ENCODE measurements at regions not wholly inside any gene's neighbourhood (a gene's known extent, or its start where the extent isn't known, plus 50 kb on each side); places are given as distances from the start of the nearest gene placed in this dataset.

- DNase-seq (ENCODE audit: low read depth) = no peak
Measured at GRCh38 chr5:159385536-159385935, 55.2 kb upstream of the IL12B start.

- DNase-seq (ENCODE audit: low read depth) = no peak
Measured at GRCh38 chr5:159386028-159386711, 55.9 kb upstream of the IL12B start.

- no peak for DNase-seq (ENCODE audit: low read depth)
Measured at GRCh38 chr5:159392871-159393270, 62.6 kb upstream of the IL12B start.

DNA sequence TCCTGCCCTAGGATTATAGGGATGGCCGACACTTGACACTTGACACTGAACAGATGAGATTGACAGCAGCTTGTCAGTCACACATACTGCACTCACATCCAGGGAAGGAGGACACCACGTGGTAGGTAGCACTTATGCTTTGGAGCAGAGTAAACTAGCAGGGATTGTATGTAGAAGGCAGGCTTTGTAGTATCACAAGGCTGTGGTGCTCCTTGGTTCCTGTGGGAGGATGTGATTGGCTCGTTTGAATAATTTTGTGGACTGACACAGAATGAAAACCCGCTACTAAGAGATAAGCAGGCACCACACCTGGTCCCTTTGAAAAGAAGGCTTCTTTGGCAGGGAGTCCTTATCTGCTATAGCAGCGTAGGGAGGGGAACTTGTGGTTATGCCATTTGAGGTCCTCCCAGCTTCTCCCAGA lies 63.6 kb upstream of the IL12B start:
- no peak for DNase-seq (ENCODE audit: low read depth)

GRCh38 chr5:159395202-159395601 lies 64.9 kb upstream of the IL12B start:
- DNase-seq (ENCODE audit: low read depth) = no peak

DNA sequence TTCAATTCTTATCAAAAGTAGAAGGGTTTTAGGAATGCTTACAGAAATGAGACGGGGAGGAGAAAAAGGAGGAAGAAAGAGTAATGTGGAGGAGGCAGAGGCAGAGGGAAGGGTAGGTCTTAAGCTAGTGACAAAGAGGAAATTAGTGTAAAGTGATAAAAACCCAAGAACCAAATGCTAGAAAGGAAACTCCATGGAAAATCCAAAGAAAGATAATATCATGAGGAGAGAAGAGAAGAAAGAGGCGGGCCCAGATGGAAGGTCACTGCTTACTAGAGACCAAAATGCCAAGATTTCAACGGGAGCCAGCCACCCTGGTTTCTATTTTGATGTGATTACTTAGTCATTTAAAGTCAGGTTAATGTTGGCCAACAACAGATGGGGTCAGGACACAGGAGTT lies 68.6 kb upstream of the IL12B start:
- no peak for DNase-seq (ENCODE audit: low read depth)

DNA sequence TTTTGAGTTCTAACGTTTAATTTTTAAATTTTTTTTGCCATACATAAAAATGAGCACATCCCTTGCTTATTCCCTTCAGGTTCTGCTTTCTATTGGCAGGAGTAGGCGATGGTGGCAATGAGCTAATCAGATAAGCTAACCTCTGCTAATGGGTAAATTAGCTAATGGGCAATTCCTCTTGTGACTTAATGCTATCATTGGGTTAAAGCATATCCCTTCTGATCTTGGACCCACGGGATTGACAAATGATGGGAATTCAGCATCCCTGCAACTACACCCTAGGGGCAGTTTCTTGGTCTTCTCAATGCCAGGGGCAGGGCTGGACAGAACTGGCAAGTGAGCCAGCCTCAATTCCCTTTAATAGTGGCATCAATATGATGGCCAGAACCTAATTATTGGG lies 70.2 kb upstream of the IL12B start:
- no peak for DNase-seq (ENCODE audit: low read depth)

GRCh38 chr5:159402311-159402710 lies 72.0 kb upstream of the IL12B start:
- peak; percentile 5 for DNase-seq (ENCODE audit: low read depth)

- DNase-seq (ENCODE audit: low read depth) = no peak
Measured at GRCh38 chr5:159402856-159403255, 72.6 kb upstream of the IL12B start.

GRCh38 chr5:159403906-159404681 lies 73.8 kb upstream of the IL12B start:
- peak; percentile 1 for DNase-seq (ENCODE audit: low read depth)

DNA sequence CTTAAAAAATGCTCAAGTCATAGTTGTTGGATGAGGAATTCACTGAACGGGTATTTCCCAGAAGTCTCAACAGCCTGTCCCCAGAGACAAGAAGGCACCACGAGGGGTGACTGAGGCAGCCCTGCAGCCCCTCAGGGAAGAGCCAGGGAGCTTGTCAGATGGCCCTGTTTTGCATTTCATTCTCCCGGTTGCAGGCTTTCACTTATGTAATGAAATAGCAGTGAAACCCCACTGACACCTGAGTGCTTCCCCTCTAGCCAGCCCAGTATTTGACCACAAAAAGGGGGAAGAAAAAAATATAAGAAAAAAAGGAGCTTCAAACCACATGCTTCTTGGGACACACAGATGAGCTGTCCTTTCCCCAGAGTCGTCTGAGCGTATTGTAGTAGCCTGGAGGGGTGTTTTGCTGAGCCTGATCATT lies 75.3 kb upstream of the IL12B start:
- DNase-seq (ENCODE audit: low read depth) = no peak

- DNase-seq (ENCODE audit: low read depth) = no peak
Measured at GRCh38 chr5:159406571-159406970, 76.3 kb upstream of the IL12B start.

GRCh38 chr5:159409801-159410200 lies 79.5 kb upstream of the IL12B start:
- DNase-seq (ENCODE audit: low read depth) = no peak

GRCh38 chr5:159410480-159410879 lies 80.2 kb upstream of the IL12B start:
- DNase-seq (ENCODE audit: low read depth) = no peak

- DNase-seq (ENCODE audit: low read depth) = no peak
Measured at GRCh38 chr5:159411115-159411514, 80.8 kb upstream of the IL12B start.

- peak; percentile 24 for DNase-seq (ENCODE audit: low read depth)
Measured at GRCh38 chr5:159412284-159413046, 82.2 kb upstream of the IL12B start.

DNA sequence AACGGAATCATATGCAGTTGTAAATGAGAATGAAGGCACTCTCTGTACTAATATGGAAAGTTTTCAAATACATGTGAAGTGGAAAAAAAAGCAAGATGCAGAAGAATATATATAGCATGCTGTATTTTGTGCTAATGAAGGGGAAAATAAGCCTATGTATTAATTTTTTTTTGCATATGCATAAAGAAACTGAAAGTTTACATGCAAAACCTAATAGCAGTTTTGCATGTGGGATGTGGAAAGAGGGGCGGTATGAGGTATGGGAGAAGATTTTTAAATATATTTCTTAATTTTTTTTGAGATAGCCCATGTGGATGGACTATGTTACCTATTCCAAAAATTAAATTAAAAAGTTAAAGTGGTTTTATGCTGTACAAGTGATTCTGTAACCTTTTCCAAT lies 83.7 kb upstream of the IL12B start:
- DNase-seq (ENCODE audit: low read depth) = no peak

DNA sequence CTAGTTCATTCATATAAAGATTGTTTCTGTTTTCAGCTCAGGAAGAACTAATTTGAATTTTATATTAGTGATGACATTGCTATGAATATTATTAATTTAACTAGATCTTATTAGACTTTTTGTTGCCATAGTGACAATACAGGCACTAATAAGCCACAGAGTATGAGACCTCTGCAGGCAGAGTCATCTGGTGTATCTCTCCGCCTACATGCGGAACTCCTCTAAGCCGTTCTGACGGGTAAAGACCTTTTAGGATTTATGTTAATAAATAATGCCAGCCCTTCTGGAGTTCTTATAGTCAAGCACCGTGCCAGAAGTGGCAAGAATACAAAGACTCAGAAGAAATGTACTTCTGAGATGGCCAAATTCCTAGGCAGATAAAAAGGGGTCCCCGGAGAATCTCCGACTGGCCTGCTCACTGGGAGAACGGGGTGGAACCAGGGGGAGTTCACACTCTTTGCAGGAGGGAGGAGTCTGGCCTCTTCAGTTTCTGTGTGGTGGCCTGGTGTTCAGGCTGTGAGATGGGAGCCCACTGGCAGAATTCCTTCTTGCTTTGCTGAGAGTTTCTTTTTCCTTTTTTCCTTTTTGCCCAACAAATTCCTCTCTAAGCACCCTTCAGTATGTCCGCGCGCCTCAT lies 85.1 kb upstream of the IL12B start:
- no peak for DNase-seq (ENCODE audit: low read depth)

DNA sequence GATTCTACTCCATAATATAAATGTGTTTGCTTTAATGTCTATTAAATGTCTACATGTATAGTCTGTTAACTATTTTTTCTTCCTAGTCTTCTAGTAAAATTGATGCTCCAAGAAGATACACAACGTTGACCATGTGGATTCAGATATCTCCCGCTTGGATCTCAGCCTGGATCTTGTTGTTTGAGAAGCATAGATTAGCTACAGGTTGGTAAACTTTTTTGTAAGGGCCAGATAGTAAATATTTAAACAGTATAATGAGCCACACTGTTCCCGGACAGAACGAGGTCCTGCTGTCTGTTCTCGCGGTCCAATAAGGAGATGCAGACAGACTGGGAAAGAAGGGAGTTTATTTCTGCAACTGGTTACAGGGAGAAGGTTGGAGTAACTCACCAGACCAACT lies 86.2 kb upstream of the IL12B start:
- DNase-seq (ENCODE audit: low read depth) = no peak

GRCh38 chr5:159417170-159417569 lies 86.9 kb upstream of the IL12B start:
- DNase-seq (ENCODE audit: low read depth) = no peak

GRCh38 chr5:159419576-159419975 lies 89.3 kb upstream of the IL12B start:
- DNase-seq (ENCODE audit: low read depth) = peak; percentile 7

DNA sequence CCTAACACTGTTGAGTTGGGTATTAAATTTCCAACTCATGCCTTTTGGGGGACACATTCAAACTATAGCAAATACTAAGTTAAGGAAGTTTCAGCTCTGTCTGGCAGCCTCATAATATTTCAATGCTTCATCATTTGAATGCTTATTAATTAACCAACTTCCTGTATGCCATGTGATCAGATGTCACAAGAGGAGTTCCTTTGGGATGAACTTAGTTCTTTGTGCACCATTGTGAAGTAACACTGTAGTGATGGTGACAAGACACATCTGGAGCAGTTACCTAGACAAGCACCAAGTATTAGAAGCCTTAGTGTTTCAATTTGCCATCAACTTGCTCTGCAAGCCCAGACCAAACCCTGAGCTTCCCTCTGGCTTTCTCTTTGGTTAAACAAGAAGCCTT lies 90.7 kb upstream of the IL12B start:
- no peak for DNase-seq (ENCODE audit: low read depth)
